GM18498 (cell line): ENCODE measurements at regions not wholly inside any gene's neighbourhood (a gene's known extent, or its start where the extent isn't known, plus 50 kb on each side); places are given as distances from the start of the nearest gene placed in this dataset.

Source experiments
- ATAC-seq: cut with Tn5 transposase; IDR thresholded peaks from one replicate; pipeline ENCODE4 v1.9.1; 2021; ENCODE audit warnings: mild to moderate bottlenecking, moderate library complexity; ENCODE audit not compliant: unreplicated experiment

DNA sequence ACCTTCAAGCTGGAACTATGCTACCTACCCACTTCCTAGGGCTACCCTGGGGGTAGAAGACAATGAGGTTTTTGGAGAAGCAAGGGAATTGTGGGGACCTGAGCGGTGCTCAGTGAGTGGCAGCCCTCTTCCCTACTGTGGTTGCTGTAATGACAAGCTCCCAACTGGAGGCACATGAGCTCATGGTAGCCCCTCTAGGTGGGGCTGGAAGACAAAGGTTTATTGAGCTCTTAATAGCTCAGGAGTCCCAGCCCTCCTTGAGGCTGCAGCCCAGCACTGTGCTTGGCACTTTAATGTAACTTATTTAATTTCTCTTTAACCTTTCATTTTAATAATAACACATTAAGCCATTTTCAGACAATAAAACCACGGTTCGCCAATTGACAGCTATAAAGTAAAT lies 528.9 kb downstream of the OMA1 start:
- no peak for ATAC-seq

- ATAC-seq, result no peak
These were observed 533.3 kb downstream of the OMA1 start for GRCh38 chr1:58013237-58013636.

- ATAC-seq, result no peak
These were observed 534.5 kb downstream of the OMA1 start for GRCh38 chr1:58011978-58012377.

- ATAC-seq, result no peak
These were observed 540.0 kb downstream of the OMA1 start for GRCh38 chr1:58006421-58007046.

GRCh38 chr1:58005212-58005611 lies 541.3 kb downstream of the OMA1 start:
- ATAC-seq, result no peak

DNA sequence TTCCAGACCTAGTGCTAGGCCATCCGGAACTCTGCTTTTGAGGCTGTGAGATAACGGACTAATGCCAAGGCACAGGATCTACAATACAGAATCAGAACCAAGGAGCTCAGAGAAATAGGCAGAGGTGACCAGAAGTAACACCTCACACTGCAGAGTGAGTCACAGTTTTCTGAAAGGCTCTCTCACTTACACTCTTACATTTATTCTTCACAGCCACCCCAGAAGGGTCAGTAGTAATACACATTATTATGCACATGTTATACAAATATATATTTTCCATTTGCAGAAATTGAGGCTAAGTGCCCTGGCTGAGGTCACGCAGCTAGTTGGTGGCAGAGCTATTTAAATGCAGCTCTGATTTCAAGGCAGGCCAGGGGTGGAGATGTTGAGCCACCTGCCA lies 542.5 kb downstream of the OMA1 start:
- no peak for ATAC-seq

- ATAC-seq, result no peak
These were observed 543.5 kb downstream of the OMA1 start for GRCh38 chr1:58003059-58003458.

- no peak for ATAC-seq
These were observed 545.7 kb downstream of the OMA1 start for GRCh38 chr1:58000821-58001220.

DNA sequence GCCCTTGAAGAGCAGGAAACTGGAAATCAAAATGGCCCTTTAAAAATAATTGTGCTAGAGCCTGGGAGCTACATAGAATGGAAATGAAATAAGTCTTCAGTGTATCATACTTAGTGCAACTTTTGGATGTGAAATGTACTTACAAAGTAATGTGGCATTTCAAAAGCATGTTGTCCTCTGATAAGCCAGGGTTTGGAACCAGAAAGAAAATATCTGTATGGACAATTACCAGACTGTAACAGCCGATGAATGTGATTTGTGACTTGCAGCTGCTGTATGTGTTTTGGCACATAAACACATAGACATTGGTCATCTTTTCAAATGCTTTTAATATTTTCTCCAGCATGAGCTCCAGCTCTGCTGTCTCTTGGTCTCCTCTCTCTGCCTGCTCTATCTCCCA lies 546.4 kb downstream of the OMA1 start:
- no peak for ATAC-seq

DNA sequence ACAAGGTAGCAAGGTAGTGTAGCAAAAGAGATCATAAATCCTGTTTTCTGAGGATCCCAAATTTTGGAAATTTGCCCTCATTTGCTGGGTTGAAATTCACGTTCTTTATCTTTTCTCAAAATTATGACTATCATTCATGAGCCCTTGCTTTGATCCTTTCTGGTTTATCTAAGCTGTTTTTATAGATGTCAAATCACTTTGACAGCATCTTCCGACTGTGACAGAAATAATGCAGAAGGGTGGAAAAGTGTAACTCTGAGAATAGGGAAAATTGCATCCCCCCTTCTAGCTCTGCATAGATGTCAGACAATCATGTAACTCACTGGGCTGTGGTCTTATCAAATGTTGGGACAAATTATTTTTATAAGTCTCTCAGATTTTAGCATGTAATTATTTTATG lies 550.1 kb downstream of the OMA1 start:
- no peak for ATAC-seq

DNA sequence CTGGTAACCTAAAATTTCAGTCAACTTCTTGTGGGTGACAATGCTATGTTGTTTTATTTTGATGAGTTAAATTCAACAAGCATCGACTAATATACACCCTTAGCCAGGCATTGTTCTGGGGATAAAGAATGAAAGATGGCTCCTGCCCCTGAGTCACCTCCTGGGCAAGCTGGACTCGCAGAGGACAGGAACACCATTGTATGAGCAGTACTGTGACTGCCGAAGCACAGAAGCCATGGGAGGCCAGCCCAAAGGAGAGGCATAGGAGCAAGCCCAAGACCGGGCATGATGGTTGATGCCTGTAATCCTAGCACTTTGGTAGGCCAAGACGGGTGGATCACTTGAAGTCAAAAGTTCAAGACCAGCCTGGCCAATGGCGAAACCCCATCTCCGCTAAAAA lies 555.2 kb downstream of the OMA1 start:
- ATAC-seq, result no peak

DNA sequence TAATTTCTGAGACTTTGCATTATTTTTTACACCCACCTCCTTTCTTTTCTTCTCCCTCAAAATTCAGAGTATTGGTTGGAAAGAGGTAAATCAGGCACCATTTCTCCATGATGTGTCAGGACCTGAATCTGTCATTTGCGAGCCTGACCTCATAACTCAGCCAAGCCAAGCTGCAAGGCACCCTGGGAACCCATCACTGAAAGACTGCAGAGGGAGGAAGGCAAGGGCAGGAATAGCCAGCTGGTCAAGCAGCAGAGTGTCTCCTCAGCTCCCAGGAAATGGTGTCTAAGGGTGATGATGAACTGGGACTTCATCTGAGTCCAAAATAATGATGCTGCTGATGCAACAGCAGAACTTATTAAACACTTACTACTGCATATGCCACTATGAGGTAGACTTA lies 556.6 kb downstream of the OMA1 start:
- ATAC-seq, result no peak

GRCh38 chr1:57987523-57987922 lies 559.0 kb downstream of the OMA1 start:
- no peak for ATAC-seq

GRCh38 chr1:57986432-57986831 lies 560.1 kb downstream of the OMA1 start:
- peak; percentile 84 for ATAC-seq

DNA sequence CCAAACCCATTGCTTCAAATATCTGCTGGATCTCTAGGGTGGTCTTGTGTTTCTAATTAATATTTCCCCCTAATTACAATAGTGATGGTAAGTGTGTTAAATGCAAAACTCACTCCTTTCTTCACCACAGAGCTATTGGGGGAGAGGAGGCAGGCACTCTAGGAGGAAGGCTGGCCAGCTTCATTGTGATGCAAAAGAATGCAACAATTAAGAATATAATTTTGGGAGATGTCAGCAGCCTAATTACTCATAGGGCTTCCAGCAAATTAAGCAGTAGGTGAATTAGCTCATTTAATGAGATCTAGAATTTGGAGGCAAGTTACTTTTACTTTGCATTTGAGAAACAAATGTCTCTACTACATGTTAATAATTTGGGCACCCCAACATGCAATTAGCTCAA lies 560.4 kb upstream of the DAB1 start:
- ATAC-seq, result no peak

GRCh38 chr1:57983441-57983840 lies 559.6 kb upstream of the DAB1 start:
- ATAC-seq, result no peak

GRCh38 chr1:57982852-57983251 lies 559.0 kb upstream of the DAB1 start:
- no peak for ATAC-seq

DNA sequence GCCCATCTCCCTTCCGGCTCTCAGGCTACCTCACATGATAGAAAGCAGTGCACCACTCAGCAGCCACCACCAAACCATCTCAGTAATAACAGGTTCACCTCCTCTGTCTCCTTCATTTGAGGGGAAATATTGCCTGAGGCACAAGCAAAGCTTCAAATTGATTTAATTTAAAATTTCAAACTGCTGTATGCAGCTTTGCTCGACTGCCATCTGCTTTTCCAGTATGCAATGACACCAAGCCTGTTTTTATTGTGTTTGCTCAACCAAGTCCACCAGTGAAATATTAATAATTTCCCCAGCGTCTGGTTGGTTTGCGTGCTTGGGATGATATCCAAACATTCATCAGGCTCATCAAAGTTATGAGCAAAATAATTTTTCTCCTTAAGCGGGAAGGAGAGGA lies 552.4 kb upstream of the DAB1 start:
- no peak for ATAC-seq

DNA sequence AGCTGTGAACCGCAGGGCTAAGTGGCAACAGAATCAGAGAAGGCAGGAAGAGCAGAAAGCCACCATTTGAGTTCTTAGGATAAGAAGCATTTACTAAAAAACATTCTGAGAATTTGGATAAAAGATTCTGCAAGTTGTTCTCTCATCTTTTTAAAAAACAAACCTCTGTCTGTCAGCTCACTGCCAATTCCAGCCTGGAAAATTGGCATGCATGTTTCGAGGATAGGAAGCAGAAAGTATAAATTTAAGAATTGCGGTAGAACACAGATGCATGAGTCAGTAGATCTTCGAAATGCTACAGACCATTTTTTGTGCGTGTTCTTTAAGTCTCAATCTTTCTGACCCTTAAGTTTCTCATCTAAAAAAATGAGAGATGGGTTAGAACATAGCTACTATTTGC lies 544.5 kb upstream of the DAB1 start:
- ATAC-seq, result no peak

DNA sequence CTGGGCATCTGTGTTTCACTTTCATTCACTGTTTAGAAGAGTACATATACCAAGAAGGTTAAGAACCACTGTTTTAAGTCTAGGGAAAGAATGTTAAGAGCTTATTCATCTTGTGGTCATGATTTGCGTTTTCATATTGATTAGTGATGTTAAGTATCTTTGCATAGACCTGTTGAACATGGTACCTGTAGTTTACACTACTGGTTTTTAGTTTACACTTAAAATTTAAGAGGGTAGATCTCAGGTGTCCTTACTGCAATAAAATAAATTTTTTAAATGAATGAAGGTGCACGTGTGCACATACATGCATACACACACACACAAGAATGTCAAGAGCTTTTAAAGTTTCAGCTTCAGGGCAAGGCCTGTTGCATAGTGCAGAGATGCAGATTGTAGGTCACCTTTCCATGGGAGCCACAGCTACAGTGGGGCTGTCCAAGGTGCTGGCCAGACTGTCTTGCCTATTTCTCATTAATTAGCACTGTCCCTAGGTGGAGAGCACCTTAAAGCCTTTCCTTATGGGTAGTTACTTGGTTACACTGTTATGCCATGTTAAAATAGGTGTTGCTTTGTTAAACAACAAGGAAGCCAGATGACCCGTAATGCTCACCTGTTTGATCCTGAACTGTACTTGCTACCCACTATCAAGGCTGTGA lies 543.0 kb upstream of the DAB1 start:
- ATAC-seq, result no peak

- ATAC-seq, result no peak
These were observed 542.5 kb upstream of the DAB1 start for GRCh38 chr1:57966340-57966739.

- ATAC-seq, result no peak
These were observed 539.7 kb upstream of the DAB1 start for GRCh38 chr1:57963581-57963980.
